Smooth muscle cell (in vitro differentiated cells): ENCODE measurements at regions not wholly inside any gene's neighbourhood (a gene's known extent, or its start where the extent isn't known, plus 50 kb on each side); places are given as distances from the start of the nearest gene placed in this dataset.

ENCODE experiments used
- DNase-seq: peaks from one replicate; lab custom pipeline; 2025; ENCODE audit not compliant: unreplicated experiment; lab: John Stamatoyannopoulos, UW
- H2AFZ ChIP-seq: fragments of 200-600 bp; sonication (generic); 2 replicates; pipeline ENCODE4 v1.6.0; 2016; ENCODE audit warnings: antibody characterized with exemption, low read depth, mild to moderate bottlenecking
- H3F3A ChIP-seq: fragments of 200-600 bp; sonication (generic); 2 replicates; pipeline ENCODE4 v1.6.0; 2017; ENCODE audit warnings: antibody characterized with exemption, low read depth
- H3K27ac ChIP-seq: fragments of 200-600 bp; sonication (generic); 2 replicates; pipeline ENCODE4 v1.5.1; 2016; ENCODE audit warnings: low read depth, mild to moderate bottlenecking
- H3K27me3 ChIP-seq: fragments of 200-600 bp; sonication (generic); 2 replicates; pipeline ENCODE4 v1.6.1; 2016; ENCODE audit warnings: low read depth, mild to moderate bottlenecking
- H3K36me3 ChIP-seq: fragments of 200-600 bp; sonication (generic); 2 replicates; pipeline ENCODE4 v1.5.1; 2016; ENCODE audit warnings: low read depth
- H3K4me1 ChIP-seq: fragments of 200-600 bp; sonication (generic); 2 replicates; pipeline ENCODE4 v1.5.1; 2016; ENCODE audit warnings: low read depth
- H3K4me2 ChIP-seq: fragments of 200-600 bp; sonication (generic); 2 replicates; pipeline ENCODE4 v1.6.0; 2016; ENCODE audit warnings: mild to moderate bottlenecking
- H3K4me3 ChIP-seq: fragments of 200-600 bp; sonication (generic); 2 replicates; pipeline ENCODE4 v1.5.1; 2016; ENCODE audit warnings: mild to moderate bottlenecking
- H3K79me2 ChIP-seq: fragments of 200-600 bp; sonication (generic); 2 replicates; pipeline ENCODE4 v1.6.0; 2016; ENCODE audit warnings: low read depth, mild to moderate bottlenecking
- H3K9ac ChIP-seq: fragments of 200-600 bp; sonication (generic); 2 replicates; pipeline ENCODE4 v1.6.0; 2016; ENCODE audit warnings: low read depth
- H3K9me3 ChIP-seq: fragments of 200-600 bp; sonication (generic); replicated peaks from 2 replicates; pipeline ENCODE4 v1.5.1; 2016; ENCODE audit warnings: low read depth
- H4K20me1 ChIP-seq: fragments of 200-600 bp; sonication (generic); 2 replicates; pipeline ENCODE4 v1.6.0; 2016; ENCODE audit warnings: low read depth
- CTCF ChIP-seq: fragments of 200-600 bp; sonication (generic); IDR thresholded peaks from 2 replicates; pipeline ENCODE4 v1.5.1; 2017; ENCODE audit warnings: borderline replicate concordance, mild to moderate bottlenecking, antibody characterized with exemption; ENCODE audit not compliant: insufficient read depth, poor library complexity, severe bottlenecking
- WGBS: methylation state at CpG from one replicate; pipeline ENCODE4 v1.1.7; 2016; ENCODE audit warnings: low lambda C conversion rate; 5-methylcytosine and 5-hydroxymethylcytosine counted together

- no peaks in the 10 kb centered on the region for H3K27me3 ChIP-seq
- WGBS, result 31% methylated on average over 1 of the region's 1 CpG
- H3F3A ChIP-seq, result no peaks in the 10 kb centered on the region
- H3K79me2 ChIP-seq, result no peaks in the 10 kb centered on the region
- H2AFZ ChIP-seq, result no peak overlapping the region
- H3K9me3 ChIP-seq, result no peaks in the 10 kb centered on the region
- no peak overlapping the region for H3K27ac ChIP-seq
- no peak overlapping the region for H3K4me3 ChIP-seq
- no peak overlapping the region for H3K4me2 ChIP-seq
- H3K9ac ChIP-seq, result no peak overlapping the region
- no peak for DNase-seq
- TF ChIP-seq CTCF, result no peak
- no peaks in the 10 kb centered on the region for H3K4me1 ChIP-seq
- H3K36me3 ChIP-seq, result no peaks in the 10 kb centered on the region
- no peaks in the 10 kb centered on the region for H4K20me1 ChIP-seq
These were observed 198.8 kb upstream of the TYRP1 start for GRCh38 chr9:12494411-12494810.

- DNase-seq, result no peak
- Histone ChIP-seq H4K20me1 (no peaks in the 10 kb centered on the region), H3K4me3 (no peak overlapping the region), H3K27ac (no peak overlapping the region), H3K27me3 (no peaks in the 10 kb centered on the region), H3K36me3 (no peaks in the 10 kb centered on the region), H3K79me2 (no peaks in the 10 kb centered on the region), H3K9me3 (no peaks in the 10 kb centered on the region), H3F3A (no peaks in the 10 kb centered on the region), H3K4me2 (no peak overlapping the region), H2AFZ (no peak overlapping the region), H3K9ac (no peak overlapping the region), H3K4me1 (no peaks in the 10 kb centered on the region)
- no peak for TF ChIP-seq CTCF
These were observed 195.4 kb upstream of the TYRP1 start for GRCh38 chr9:12497790-12498189.

- TF ChIP-seq CTCF, result no peak
- Histone ChIP-seq H3K9me3 (peaks cover 5% of the 10 kb centered on the region), H3K4me2 (no peak overlapping the region), H3K27me3 (no peaks in the 10 kb centered on the region), H4K20me1 (no peaks in the 10 kb centered on the region), H2AFZ (no peak overlapping the region), H3K79me2 (no peaks in the 10 kb centered on the region), H3K27ac (no peak overlapping the region), H3K4me1 (no peaks in the 10 kb centered on the region), H3K9ac (no peak overlapping the region), H3K4me3 (no peak overlapping the region), H3K36me3 (no peaks in the 10 kb centered on the region), H3F3A (no peaks in the 10 kb centered on the region)
- WGBS, result 92% methylated on average over 4 of the region's 4 CpGs
- no peak for DNase-seq
These were observed 190.7 kb upstream of the TYRP1 start for GRCh38 chr9:12502520-12502919.

GRCh38 chr9:12503606-12504122 is 189.5 kb upstream of the TYRP1 start:
- Histone ChIP-seq H2AFZ (no peak overlapping the region), H4K20me1 (no peaks in the 10 kb centered on the region), H3K27me3 (no peaks in the 10 kb centered on the region), H3K79me2 (no peaks in the 10 kb centered on the region), H3K4me2 (no peak overlapping the region), H3F3A (no peaks in the 10 kb centered on the region), H3K4me3 (no peak overlapping the region), H3K9me3 (peaks cover 5% of the 10 kb centered on the region), H3K4me1 (no peaks in the 10 kb centered on the region), H3K27ac (no peak overlapping the region), H3K9ac (no peak overlapping the region), H3K36me3 (no peaks in the 10 kb centered on the region)
- no peak for DNase-seq
- WGBS, result 55% methylated on average over 2 of the region's 2 CpGs
- no peak for TF ChIP-seq CTCF
